Osteoblast (primary cell): ENCODE measurements at regions not wholly inside any gene's neighbourhood (a gene's known extent, or its start where the extent isn't known, plus 50 kb on each side); places are given as distances from the start of the nearest gene placed in this dataset.

Experiments
- DNase-seq: peaks from one replicate; pipeline ENCODE4 v3.0.0; 2011; ENCODE audit warnings: low spot score, mixed read lengths; ENCODE audit not compliant: insufficient read length; ENCODE audit errors: missing footprints
- H2AFZ ChIP-seq: 2 replicates; pipeline ENCODE4 v1.6.0; 2011; ENCODE audit warnings: mild to moderate bottlenecking, low read length
- H3K27ac ChIP-seq: 2 replicates; pipeline ENCODE4 v1.5.1; 2011; ENCODE audit warnings: mild to moderate bottlenecking, low read depth, low read length, moderate library complexity
- H3K27me3 ChIP-seq: 2 replicates; pipeline ENCODE4 v1.6.0; 2012; ENCODE audit warnings: mild to moderate bottlenecking, control low read depth, inconsistent platforms, low read length, moderate library complexity; ENCODE audit not compliant: insufficient read depth
- H3K36me3 ChIP-seq: 2 replicates; pipeline ENCODE4 v1.5.1; 2011; ENCODE audit warnings: mild to moderate bottlenecking, low read length, control low read depth, moderate library complexity; ENCODE audit not compliant: insufficient read depth
- H3K4me1 ChIP-seq: 2 replicates; pipeline ENCODE4 v1.5.1; 2011; ENCODE audit warnings: mild to moderate bottlenecking, low read length, control low read depth, moderate library complexity; ENCODE audit not compliant: insufficient read depth
- H3K4me2 ChIP-seq: 2 replicates; pipeline ENCODE4 v1.6.0; 2011; ENCODE audit warnings: mild to moderate bottlenecking, low read length; ENCODE audit not compliant: insufficient read depth
- H3K4me3 ChIP-seq: fragments of 200-600 bp; sonication (generic); 3 replicates; pipeline ENCODE4 v1.5.1; 2012; ENCODE audit warnings: mild to moderate bottlenecking, low read length, inconsistent platforms; ENCODE audit not compliant: insufficient read depth
- H3K79me2 ChIP-seq: 2 replicates; pipeline ENCODE4 v1.6.0; 2012; ENCODE audit warnings: mild to moderate bottlenecking, low read length, control low read depth, inconsistent platforms; ENCODE audit not compliant: insufficient read depth
- H3K9me3 ChIP-seq: 2 replicates; pipeline ENCODE4 v1.5.1; 2011; ENCODE audit warnings: low read depth, low read length, control low read depth
- H4K20me1 ChIP-seq: 2 replicates; pipeline ENCODE4 v1.6.0; 2012; ENCODE audit warnings: mild to moderate bottlenecking, low read length, control low read depth; ENCODE audit not compliant: insufficient read depth
- CTCF ChIP-seq: IDR thresholded peaks from 2 replicates; pipeline ENCODE4 v1.5.1; 2011; ENCODE audit warnings: mild to moderate bottlenecking, low read depth, low read length, moderate library complexity; ENCODE audit errors: extremely low read depth

GRCh38 chr11:115920841-115921480, 416.7 kb upstream of the CADM1 start:
- TF ChIP-seq CTCF, result no peak
- Histone ChIP-seq H3K36me3 (no peaks in the 10 kb centered on the region), H3K4me2 (no peak overlapping the region)

GRCh38 chr11:115920092-115920461, 415.9 kb upstream of the CADM1 start:
- H4K20me1 ChIP-seq, result no peaks in the 10 kb centered on the region
- H3K9me3 ChIP-seq, result peaks cover 2% of the 10 kb centered on the region
- no peak for TF ChIP-seq CTCF
- H3K79me2 ChIP-seq, result no peaks in the 10 kb centered on the region
- H3K27me3 ChIP-seq, result no peaks in the 10 kb centered on the region
- H3K4me1 ChIP-seq, result no peaks in the 10 kb centered on the region
- no peaks in the 10 kb centered on the region for H3K36me3 ChIP-seq
- no peak overlapping the region for H3K27ac ChIP-seq
- H3K4me3 ChIP-seq, result no peak overlapping the region
- no peak for DNase-seq
- H3K4me2 ChIP-seq, result no peak overlapping the region
- no peak overlapping the region for H2AFZ ChIP-seq

More at GRCh38 chr11:115920841-115921480, 416.7 kb upstream of the CADM1 start:
- DNase-seq, result no peak
- Histone ChIP-seq H3K9me3 (peaks cover 3% of the 10 kb centered on the region), H3K27ac (no peak overlapping the region), H3K27me3 (no peaks in the 10 kb centered on the region), H4K20me1 (no peaks in the 10 kb centered on the region), H3K4me1 (no peaks in the 10 kb centered on the region), H3K79me2 (no peaks in the 10 kb centered on the region), H3K4me3 (no peak overlapping the region), H2AFZ (no peak overlapping the region)

DNA sequence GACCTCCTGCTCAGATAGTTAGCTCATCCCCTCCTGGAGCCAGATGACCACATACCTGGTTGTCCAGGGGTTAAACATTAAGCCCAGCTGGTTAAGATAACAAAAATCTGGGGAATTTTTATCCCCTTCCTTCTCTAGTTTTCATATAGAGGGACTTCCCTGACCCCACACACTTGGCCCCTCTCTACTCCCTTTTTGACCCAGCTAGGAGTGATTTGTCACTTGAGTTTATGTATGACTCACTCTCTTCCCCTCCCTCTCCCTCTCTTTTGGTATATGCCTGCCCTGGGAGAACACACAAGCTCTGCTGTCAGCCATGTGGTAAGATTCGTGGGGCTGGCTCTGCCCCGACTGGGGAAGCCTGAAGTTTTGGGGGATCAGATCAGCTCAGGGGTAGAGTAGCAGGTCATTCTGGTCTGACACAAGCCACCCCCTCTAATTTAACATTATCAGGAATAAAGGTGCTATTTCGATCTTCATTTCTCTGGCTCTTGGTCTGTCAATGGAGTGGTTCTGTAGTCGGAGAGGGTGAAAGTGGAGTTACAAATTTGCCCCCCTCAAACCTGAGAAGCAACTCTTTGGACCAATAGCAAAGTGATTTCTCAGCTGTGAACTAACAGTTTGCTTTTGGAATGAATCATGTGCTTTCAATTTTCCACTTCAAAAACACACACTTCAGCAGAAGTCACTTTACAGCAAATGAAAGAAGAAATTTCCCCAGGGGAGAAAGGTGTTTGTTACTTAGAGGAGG, 415.3 kb upstream of the CADM1 start:
- H2AFZ ChIP-seq, result no peak overlapping the region
- H3K4me3 ChIP-seq, result no peak overlapping the region
- H4K20me1 ChIP-seq, result no peaks in the 10 kb centered on the region
- H3K9me3 ChIP-seq, result no peaks in the 10 kb centered on the region
- no peaks in the 10 kb centered on the region for H3K4me1 ChIP-seq
- H3K79me2 ChIP-seq, result no peaks in the 10 kb centered on the region
- no peak for DNase-seq
- no peak for TF ChIP-seq CTCF
- H3K27ac ChIP-seq, result no peak overlapping the region
- no peaks in the 10 kb centered on the region for H3K27me3 ChIP-seq
- H3K4me2 ChIP-seq, result no peak overlapping the region
- H3K36me3 ChIP-seq, result no peaks in the 10 kb centered on the region

GRCh38 chr11:115918576-115918975, 414.4 kb upstream of the CADM1 start:
- H3K4me2 ChIP-seq, result no peak overlapping the region
- H3K4me3 ChIP-seq, result no peak overlapping the region
- no peak overlapping the region for H3K27ac ChIP-seq
- H3K36me3 ChIP-seq, result no peaks in the 10 kb centered on the region
- H4K20me1 ChIP-seq, result no peaks in the 10 kb centered on the region
- no peaks in the 10 kb centered on the region for H3K27me3 ChIP-seq
- H2AFZ ChIP-seq, result no peak overlapping the region
- H3K4me1 ChIP-seq, result no peaks in the 10 kb centered on the region
- no peaks in the 10 kb centered on the region for H3K9me3 ChIP-seq
- no peak for DNase-seq
- TF ChIP-seq CTCF, result no peak
- H3K79me2 ChIP-seq, result no peaks in the 10 kb centered on the region
